Stimulated activated CD8-positive, alpha-beta memory T cell treated with anti-CD3 and anti-CD28 coated beads, Interleukin-15, amount 100 ng/mL, for 1 hour (primary cell): ENCODE measurements at regions not wholly inside any gene's neighbourhood (a gene's known extent, or its start where the extent isn't known, plus 50 kb on each side); places are given as distances from the start of the nearest gene placed in this dataset.

Experiments used
- DNase-seq: peaks from one replicate; pipeline ENCODE4 v3.0.0-alpha.2; 2020; ENCODE audit warnings: low read depth

DNA sequence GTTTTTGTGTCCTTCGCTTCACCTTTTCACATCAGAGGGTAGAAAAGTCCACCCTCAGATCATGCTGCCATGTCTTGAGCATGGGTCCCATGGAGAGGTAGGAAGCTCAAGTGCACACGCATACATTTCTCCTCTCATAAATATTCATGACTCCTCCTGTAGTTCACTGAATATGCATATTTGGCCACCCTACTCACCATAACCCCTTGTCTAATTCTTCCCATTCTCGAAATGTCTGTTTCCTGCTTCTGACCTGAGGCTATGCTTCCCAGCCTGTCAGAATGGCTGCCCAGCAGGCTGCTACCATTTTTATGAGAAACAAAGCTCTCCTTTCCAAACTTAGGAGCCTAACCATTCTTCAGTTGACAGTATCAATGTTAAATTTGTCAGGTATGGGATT lies 86.5 kb downstream of the ADRA2C start:
- DNase-seq, result no peak

DNA sequence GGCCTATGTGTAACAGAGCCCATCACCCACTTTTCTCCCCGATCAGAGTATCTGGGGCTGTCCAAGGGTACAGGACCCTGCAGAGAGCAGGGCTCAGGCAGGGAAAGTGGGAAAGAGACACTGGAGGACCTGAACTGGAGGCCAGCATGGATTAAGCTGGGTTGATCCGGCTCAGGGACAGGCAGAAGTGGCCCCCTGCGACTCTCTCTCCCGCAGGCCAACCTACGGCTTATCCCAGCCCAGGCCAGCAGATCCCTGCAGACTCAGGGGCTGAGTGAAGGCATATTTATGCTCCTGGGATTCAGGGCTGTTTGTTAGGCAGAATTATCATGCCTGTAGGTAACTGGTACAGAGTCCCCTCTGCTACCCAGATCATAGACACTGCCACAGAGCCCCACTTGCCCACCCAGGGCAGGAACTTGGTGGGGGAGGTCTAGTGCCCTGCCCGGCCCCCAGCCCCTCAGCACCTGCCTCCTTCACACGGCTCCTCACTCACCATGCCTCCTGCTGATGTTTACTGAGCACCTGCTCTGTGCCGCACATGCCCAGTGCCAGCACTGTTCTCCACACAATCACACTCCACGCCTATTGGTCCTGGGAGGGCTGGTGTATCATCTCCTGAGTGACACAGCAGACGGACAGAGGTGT lies 87.3 kb downstream of the ADRA2C start:
- no peak for DNase-seq

DNA sequence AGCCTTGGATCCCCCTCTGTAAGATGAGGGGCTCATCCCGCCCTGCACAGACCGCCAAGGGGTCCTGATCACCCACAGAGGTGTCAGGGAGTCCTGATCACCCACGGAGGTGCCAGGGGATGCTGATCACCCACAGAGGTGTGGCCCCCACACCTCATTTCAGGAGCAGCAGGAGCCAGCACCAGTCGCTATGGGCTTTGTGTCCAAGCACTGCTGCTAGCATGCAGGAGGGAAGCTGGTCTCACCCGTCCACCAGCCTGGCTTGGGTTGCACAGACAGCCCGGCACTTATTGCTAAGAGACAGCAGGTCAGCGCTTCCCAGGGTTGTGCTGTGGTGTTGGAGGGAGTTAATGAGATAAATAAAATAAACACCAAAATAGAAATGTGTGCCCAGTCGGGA lies 88.5 kb downstream of the ADRA2C start:
- no peak for DNase-seq

DNA sequence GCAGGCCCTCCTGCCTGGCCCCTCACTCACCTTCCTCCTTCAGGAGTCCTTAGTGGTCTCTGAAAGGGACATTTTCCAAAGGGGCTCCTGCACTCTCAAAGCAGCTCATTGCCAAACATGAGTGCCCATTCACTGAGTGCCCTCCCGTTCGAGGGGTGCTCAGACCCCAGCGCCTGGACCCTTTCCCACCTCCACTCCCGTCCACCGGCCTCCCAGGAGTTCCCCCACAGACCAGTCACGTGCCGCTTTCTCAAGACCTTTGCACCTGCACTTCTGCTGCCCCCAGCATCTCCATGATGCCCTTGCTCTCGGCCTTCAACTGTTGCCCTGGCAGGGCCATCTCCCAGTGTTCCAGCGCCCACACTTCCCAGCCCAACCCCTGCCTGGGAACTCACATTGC lies 89.5 kb downstream of the ADRA2C start:
- DNase-seq, result no peak

DNA sequence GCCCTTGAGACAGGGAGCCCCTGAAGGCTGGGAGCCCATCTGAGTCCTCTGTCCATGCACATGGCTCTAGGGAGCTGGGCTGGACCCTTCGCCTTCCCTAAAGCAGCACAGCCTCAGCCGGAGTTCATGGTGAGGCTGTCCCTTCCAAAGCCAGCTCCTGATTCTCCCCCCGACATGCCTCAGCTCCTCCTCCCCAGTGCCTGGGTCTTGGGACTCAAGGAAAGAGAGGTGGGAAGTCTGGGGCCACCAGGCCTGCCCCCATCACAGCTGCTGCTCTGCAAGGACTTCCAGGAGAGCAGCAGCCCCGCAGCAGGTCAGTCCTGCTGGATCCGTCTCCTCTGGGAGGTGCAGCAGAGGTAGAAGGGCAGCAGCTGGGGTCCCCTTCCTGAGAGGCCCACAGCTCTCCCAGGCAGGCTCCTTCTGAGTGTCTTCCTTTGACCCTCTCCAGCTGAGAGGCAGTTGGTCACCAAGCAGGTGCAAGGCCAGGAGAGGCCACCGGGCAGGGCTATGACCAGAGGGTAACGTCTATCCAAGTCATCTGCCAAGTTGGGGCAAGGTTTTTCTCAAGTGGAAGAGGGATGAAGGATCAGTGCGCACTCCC lies 90.5 kb downstream of the ADRA2C start:
- DNase-seq, result no peak

DNA sequence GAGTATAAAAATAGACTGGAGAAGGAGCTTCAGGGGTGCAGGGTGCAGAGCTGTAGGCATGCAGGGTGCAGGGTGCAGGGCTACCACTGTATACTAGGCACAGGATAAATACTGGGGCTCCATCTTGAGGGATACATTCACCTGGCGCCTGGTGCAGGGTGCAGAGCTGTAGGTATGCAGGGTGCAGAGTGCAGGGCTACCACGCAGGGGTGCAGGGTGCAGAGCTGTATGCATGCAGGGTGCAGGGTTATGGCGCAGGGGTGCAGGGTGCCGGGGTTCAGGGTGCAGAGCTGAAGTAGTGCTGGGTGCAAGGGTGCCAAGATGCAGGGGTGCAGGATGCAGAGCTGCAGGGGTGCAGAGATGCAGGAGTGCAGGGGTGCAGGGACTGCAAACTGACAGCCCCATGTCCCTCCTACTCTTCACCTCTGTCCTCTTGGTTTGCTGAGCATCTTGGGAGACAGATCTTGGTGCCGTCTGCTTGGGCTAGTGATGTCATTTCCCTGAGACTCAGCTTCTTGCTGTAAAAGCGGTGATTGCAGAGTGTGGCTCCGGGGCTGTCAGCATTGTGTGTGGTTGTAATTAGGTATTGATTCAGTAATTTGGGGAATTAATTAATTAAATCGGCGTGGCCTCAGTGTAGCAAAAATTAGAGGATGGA lies 91.2 kb downstream of the ADRA2C start:
- no peak for DNase-seq

DNA sequence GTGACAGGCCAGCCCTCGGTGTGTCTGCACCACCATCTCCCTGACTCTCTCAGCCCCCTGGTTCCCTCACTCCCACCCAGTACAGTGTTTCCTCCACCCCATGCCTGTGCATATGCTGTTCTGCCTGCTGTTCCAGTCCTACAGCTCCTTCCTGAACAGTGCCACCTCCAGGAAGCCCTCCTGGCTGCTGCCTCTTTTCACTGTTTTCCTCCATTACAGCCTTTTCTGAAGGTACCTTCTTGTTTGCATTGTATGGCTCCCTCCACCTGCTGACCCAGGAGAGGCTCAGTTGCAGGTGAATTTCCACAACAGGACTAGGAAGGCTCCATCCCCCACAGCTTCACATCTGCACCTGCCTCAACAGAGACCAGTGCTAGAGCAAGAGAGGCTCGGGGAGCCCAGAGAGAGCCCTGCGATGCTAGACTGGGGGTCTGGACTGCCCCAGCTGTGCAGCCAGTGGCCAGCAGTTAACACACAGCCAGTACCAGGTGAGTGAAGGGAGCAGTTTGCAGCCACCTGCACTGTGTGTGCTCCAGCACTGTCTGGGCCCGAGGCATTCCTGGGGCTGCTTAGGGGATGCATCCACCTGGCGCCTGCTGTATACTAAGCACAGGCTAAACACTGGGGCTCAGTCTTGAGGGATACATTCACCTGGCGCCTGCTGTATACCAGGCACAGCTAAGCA lies 92.0 kb downstream of the ADRA2C start:
- no peak for DNase-seq

DNA sequence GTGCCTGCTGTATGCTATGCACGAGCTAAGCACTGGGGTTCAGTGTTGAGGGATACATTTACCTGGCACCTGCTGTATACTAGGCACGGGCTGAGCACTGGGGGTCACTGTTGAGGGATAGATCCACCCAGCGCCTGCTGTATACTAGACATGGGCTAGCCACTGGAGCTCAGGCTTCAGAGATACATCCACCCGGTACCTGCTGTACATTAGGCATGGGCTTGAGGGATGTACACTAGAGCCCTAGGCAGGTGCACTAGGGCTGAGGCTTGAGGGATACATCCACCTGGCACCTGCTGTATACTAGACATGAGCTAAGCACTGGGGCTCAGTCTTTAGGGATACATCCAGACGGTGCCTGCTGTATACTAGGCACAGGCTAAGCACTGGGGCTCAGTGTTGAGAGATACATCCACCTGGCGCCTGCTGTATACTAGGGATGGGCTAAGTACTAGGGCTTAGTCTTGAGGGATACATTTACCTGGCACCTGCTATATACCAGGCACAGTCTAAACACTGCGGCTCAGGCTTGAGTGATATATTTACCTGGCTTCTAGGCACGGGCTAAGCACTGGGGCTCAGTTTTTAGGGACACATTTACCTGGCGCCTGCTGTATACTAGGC lies 92.7 kb downstream of the ADRA2C start:
- DNase-seq, result no peak

DNA sequence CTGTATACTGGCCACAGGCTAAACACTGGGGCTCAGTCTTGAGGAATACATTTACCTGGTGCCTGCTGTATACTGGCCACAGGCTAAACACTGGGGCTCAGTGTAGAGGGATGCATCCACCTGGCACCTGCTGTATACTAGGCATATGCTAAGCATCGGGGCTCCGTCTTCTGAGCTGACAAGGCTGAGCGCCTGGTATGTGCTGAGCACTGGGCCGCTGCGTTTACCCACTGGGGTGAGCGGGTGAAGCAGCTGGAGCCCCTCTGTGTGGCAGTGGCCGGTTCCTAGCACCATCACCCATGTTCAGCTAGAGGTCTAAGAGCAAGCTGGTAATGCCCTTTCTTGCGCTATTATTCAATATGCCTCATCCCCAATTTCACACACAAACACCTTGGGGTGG lies 93.4 kb downstream of the ADRA2C start:
- DNase-seq, result no peak

DNA sequence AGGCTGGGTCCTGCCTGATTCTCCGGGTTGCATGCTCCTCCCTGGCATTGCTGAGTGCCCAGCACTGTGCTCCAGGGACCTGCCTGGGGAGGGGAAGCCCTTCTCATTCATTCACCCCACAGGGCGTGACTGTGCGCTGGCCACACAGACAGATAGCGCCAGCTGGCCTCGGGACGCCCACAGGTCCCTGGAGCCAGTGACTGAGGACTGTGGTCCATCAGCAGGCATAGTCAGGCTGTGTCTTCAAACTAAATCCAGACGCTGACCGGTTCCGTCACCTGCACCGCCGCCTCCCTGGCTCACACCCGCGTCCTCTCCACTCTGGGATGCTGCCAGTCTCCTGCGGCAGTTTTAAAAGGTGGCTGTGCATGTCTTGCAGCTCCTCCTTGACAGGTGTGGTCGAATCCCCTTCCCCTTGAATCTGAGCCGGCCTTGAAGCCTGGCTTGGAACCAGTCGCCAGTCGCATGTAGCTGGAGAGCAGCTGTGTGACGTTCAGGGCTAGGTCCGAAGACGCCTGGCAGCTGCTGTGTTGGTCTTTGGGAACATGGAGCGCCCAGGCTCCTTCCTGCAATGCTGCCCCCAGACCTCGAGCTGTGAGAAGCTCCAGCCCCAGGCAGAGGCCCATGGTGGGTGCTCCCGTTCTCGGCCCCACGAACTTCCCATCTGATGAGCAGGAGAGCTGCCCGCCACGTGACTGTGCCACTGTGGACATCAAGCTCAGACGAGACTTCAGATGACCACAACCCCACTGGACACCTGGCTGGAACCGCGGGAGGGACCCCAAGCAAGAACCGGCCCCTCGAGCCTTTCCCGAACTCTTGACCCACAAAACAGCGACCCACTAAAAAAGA lies 94.1 kb downstream of the ADRA2C start:
- DNase-seq, result no peak

DNA sequence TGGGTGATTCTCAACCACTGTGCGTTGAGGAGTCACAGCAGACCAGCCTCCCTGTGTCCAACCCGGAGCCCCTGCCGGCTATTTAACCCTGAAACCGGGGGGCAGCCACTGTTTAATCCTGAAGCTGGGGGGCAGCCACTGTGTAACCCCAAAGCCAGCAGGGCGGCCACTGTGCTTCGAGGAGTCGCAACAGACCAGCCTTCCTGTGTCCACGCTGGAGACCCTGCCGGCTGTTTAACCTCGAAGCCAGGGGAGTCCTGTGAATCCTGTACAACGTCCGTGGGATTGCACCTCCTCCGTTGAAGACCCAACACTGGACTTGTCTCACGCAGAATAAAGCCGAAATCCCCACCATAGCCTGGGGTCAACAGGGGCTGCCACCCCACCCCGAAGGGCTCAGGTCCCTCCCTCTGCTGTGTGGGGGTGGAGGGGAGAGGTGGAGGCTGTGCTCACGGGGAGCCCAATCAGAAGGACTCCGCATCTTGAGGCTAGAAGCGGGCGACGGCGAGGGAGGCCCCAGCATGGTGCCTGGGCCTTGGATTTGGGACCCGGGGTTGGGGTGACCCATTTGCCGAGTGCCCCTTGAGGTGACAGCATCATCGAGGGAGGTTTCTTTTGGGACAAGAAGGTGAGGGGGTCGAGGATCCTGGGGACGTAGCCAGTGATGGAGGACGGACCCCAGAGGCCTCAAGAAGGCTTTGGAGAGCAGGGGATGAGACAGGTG lies 94.9 kb downstream of the ADRA2C start:
- no peak for DNase-seq

DNA sequence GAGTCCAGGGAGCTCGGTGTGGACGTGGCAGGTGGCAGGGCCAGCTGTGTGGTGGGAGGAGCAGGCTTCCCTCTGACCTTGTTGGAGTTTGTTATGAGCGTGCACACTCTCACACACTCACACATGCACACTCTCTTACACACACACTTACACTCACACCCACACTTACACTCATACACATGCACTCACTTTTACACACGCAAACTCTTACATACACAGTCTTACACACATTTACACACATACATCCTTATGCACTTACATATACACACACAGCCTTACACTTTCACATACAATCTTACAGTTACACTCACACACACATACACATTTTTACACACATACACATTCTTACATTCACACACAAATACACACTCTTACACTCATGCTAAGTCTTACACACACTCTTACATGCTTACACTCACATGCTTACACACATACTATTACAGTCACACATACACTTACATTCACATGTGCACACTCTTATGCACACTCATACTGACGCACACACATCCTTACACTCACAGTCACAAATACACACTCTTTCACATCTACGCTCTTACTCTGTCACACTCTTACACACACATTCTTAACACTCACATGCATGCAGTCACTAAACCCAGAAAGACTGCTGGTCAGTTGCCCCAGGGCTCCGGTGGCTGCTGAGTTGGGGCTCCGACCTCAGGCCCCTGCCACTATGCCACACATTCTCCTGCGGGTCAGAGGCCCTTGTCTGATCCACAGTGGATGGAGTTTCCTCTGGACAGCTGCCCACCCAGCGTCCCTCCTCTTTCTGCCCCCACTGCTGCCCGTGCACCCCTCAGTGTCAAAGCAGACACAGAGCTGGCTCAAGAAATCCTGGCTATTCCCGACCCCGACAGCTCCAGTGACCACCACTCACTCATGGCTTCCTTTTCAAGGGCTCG lies 95.8 kb downstream of the ADRA2C start:
- no peak for DNase-seq

DNA sequence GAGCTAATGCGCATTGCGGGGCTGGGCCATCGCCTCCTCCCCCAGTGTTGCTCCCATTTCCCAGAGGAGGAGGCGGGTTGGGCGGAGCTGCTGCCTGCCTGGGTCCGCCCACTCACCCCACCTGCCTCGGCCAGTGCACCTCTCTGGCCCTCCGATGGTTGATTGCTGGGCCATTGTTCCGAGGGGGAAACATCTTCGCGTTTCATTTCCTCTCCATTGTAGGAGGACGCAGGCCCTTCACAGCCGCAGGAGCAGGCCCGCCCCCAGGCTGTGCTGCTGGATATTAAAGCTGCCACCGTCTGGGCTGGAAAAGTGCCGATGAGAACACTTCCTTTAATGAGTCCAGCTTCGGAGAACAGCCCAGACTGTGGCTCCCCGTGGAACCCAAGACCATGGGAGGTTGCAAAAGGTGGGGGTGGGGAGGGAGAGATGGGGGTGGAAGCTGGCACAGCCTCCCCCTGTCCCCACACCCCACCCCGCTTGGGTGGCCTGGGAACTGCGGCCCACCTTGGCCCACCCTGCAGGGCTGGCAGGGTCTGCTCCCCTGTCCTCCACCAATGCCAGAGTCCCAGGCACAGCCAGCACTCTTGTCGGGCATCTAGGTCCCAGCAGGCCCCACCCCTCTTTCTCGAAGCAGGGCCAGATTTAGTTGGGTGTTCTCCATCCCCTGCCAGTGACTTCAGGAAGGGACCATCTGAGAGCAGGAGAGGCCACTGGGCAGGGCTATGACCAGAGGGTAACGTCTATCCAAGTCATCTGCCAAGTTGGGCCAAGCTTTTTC lies 96.6 kb downstream of the ADRA2C start:
- DNase-seq, result no peak

DNA sequence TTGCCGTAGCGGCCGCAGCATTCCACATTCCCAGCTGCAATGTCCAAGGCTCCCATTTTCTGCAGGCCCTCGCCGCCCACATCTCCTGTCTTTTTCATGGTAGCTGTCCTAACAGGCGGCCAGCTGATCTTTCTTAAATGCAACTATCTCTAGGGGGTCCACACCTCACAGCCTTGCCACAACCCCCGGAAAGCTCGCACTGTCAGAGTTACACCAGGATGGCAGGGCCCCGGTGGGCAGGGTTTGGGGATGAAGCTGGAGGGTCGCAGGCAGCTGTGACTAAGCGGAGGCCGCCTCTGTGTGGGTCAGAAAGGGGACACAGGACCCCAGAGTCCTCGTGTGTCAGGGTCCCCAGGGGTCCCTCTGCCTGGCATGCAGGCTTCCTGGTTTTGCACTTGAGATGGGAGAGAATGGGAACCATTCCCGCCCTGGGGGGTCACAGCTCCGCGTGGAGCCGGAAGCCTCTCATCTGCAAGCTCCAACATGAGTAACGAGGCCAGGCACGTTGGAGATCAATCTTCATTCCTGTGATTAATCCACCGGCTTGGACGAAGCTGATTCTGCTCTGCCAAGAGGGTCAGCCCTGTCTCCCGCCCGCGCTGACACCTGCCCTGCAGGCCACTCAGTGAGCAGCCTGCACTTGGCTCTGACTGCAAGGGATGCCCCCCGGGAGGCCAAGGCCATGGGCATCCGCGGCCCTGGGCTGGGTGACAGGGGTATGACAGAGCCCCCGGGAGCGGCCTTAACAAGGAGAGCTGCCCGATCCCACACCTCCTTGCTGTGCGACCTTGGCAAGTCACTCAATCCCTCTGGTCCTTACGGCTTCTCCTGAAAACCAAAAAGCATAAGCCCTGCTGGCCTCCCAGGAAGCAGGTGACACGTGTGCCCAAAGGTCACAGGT lies 97.9 kb downstream of the ADRA2C start:
- DNase-seq, result no peak

DNA sequence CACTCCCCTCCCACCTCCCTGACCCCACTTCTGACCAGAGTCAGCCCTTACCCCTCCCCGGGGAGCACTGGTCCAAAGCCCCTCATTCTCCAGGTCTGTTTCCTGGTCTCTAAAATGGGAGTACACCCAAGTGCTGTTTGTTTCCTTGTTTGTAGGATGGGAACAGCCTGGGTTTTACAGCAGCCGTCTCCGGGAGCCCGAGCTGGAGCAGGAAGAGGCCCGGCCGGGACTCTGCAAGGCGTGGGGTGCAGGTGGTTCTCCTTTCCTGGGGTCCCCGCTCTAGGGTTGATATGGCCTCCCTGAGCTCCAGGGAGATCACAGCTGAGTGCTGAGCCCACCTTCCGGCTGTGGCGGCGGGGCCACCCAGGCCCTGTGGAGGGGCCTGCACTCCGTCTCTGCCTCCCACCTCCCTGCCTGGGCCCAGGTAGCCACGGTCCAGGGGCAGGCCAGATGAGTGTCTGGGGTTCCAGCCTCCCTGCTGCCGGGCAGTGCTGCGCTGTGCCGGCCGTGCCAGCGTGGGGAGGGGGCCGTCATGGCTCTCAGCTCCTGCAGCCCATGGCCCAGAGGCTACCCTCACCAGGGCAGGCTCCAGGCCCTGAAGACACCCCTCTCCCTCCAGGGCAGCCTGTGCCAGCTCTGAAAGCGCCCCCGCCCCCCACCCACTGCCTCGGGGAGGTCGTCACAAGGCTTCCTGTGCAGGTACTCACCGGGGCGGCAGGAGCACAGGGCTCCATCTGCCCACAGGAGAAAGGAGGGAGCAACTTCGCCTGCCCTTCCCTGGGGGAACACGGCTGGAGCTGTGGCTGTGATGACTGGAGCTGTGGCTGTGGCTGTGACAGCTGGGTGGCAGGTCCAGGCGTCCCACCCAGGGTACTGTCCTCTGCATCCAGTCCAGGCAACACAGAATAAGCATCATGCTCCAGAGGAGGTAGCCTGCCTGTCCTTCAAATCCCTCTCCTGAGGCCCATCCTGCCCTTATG lies 98.8 kb downstream of the ADRA2C start:
- DNase-seq, result no peak

DNA sequence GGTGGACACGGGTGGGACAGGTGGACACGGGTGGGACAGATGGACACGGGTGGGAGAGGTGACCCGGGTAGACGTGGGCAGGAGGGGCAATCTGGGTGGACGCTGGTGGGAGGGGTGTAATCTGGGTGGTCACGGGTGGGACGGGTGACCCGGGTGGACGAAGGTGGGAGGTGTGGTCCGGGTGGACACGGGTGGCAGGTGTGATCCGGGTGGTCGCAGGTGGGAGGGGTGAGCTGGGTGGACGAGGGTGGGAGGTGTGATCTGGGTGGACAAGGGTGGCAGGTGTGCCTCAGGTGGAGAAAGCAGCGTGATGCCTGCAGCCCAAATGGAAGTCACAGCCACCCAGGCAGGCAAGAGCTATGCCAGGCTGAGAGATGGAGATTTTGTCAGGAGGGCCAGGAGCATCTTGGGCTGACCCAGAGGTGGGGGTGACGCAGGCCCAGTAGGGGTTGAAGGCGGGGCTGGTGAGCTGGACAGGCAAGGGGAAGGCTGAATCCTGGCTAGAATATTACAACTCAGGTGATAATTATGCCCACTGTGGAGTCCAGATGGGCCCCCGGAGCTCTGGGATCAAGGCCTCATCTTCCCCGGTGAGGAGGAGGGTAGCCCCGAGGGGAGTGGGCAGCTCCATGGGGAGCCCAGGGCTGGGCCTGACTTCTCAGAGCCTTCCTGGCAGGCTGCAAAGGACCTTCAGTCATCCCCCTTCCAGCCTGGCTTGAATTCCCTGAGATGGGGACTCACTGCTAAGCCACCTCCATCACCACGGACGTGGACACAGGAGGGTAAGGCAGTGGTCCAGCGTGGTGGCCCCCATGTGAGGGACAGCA lies 100.0 kb downstream of the ADRA2C start:
- no peak for DNase-seq
